Cardiac fibroblast (primary cell): ENCODE measurements at regions not wholly inside any gene's neighbourhood (a gene's known extent, or its start where the extent isn't known, plus 50 kb on each side); places are given as distances from the start of the nearest gene placed in this dataset.
"Not testable (repeated sequence)": the region's sequence is repeated elsewhere in the genome, so short reads cannot be mapped to it uniquely, and the experiment has no call there.

Experiments
- DNase-seq, 2 donors: peaks; one replicate each; pipeline versions ENCODE4 v3.0.0 to v3.0.0-alpha.2; 2010; ENCODE audit warnings: low read depth in 2 of 2
- H3K4me3 ChIP-seq, 2 donors: replicated peaks in 1 of 2; 1 replicate in 1 of 2; 2 replicates in 1 of 2; pipeline ENCODE4 v1.5.1; 2011; ENCODE audit warnings: low read depth in 2 of 2, low read length in 2 of 2, mild to moderate bottlenecking in 2 of 2, moderate library complexity in 1 of 2
- TF ChIP-seq, protein P1 (sequence below): IDR thresholded peaks from one replicate; pipeline ENCODE4 v1.5.1; 2011; ENCODE audit warnings: low read depth, mild to moderate bottlenecking, low read length, inconsistent platforms

DNA sequence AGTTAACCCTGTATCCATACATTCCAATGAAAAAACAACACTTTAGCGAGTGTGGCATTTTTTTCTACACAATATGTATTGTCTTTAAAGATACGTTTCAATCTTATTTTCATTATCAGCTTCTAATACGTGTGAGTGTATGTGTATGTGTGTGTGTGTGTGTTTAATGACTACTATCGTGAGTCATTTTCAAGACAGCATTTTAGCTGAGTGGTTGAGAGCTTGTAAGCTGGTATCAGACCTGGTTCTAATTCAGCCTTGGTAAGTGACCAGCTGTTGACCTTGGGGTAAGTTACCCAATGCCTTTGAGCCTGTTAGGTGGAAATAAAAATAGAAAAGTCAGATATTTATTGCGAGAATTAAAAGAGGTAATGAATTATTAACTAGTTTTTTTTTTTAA lies 320.0 kb upstream of the NT5E start:
- TF ChIP-seq, protein P1, sequence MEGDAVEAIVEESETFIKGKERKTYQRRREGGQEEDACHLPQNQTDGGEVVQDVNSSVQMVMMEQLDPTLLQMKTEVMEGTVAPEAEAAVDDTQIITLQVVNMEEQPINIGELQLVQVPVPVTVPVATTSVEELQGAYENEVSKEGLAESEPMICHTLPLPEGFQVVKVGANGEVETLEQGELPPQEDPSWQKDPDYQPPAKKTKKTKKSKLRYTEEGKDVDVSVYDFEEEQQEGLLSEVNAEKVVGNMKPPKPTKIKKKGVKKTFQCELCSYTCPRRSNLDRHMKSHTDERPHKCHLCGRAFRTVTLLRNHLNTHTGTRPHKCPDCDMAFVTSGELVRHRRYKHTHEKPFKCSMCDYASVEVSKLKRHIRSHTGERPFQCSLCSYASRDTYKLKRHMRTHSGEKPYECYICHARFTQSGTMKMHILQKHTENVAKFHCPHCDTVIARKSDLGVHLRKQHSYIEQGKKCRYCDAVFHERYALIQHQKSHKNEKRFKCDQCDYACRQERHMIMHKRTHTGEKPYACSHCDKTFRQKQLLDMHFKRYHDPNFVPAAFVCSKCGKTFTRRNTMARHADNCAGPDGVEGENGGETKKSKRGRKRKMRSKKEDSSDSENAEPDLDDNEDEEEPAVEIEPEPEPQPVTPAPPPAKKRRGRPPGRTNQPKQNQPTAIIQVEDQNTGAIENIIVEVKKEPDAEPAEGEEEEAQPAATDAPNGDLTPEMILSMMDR, result no peak
- H3K4me3 ChIP-seq, result no peak overlapping the region
- DNase-seq, result peak in 1 of 2 donors; percentile 51

DNA sequence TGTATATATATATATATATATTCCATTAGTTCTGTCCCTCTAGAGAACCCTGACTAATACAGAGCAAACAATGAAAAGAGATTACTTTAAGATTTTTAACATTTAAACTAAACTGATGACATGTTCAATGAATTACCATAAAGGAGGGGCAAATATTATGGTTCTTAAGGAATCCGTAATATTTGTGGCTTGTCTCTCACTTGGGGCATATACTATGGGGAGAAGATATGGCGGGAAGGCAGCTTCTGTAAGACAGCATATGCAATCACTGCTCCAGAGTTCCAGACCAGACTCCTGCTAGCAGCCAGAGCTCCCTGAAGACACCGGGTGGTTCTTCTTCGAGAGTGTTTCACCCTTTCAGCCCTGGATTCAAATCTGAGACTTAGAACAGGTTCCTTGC lies 321.1 kb upstream of the NT5E start:
- TF ChIP-seq, protein P1, result no peak
- DNase-seq, result no peak

DNA sequence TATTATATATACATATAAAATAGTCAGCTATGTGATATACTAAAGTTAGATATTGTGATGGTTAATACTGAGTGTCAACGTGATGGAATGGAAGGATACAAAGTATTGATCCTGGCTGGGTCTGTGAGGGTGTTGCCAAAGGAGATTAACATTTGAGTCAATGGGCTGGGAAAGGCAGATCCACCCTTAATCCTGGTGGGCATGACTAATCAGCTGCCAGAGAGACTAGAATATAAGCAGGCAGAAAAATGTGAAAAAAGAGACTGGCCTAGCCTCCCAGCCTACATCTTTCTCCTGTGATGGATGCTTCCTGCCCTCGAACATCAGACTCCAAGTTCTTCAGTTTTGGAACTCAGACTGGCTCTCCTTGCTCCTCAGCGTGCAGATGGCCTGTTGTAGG lies 321.6 kb upstream of the NT5E start:
- not testable (repeated sequence) for DNase-seq, H3K4me3 ChIP-seq

More for the DNA sequence above, 321.1 kb upstream of the NT5E start:
- no peak overlapping the region for H3K4me3 ChIP-seq

DNA sequence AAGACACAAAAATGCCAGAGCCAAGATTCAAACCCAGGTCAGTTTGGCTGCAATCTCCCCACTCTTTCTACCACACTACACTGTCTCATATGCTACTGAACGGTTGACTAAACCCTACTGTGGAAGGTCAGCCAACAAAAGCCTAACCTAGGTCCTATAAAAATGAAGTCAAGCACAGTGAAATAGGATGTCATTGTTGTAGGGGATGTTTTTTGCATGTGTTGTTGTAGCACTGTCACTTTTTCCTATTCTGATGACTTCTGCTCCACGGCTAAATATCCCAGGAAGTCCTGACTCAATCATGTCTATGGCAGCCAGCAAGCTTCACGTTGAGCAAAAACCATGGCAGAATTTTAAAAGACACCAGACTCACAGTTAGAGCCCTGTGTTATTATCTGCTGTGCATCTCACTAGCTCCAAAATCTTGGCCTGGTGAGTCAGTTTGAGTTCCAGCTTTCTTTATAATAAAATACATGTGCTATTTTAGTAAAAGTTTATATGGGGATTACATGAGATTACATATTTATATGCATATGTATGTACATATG lies 322.1 kb upstream of the NT5E start:
- TF ChIP-seq, protein P1, result no peak
- no peak overlapping the region for H3K4me3 ChIP-seq
- no peak for DNase-seq

DNA sequence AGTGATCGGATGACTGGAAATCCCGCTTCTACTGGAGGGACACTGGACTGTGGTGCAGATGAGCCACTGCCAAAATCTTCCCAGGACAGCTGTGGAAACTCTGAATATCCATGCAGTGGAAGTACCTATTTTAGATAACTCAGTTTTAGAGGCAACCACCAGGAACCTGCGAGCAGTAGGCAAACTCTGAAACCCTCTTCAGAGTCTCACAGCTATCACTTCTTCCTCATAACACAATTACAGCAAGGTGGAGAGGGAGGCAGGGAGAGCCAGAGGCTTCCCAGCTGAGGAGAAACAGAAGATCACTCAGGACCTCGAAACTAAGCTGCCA lies 322.8 kb upstream of the NT5E start:
- DNase-seq, result no peak
- no peak overlapping the region for H3K4me3 ChIP-seq
- TF ChIP-seq, protein P1, result no peak

DNA sequence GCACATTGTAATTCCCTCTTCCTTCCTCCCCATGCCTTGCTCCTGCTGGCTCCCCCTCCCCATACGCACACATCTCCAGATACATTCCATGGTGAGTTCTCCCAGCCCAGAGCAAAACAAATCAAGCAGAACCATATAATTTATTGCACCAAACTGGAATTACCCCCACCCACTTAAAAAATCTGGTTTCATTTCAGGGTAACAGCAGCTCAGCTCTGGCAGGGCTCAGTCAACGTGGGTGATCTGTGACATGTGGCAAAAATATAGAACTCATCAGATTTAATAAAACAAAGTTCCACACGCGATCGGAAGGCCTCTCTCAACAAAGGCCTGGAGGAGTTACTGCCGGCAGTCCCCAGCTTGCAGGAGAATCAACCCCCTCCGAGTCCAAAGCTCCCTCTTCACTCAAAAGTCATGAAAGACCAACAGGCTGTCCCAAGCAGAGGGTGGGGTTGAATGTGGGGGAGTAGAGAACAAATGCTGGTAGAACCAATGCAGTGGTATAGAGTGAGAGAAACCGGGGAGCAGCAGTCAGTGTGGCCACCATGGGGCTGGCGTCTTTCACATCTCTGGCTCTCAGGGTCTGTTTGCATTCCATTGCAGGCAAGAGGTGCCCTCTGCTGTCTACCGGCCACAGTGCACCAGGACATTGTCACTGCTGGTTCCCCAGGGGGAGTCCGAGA lies 323.3 kb upstream of the NT5E start:
- DNase-seq, result peak; percentile 65 to 67
- TF ChIP-seq, protein P1, result peak; percentile 84
- H3K4me3 ChIP-seq, result no peak overlapping the region

DNA sequence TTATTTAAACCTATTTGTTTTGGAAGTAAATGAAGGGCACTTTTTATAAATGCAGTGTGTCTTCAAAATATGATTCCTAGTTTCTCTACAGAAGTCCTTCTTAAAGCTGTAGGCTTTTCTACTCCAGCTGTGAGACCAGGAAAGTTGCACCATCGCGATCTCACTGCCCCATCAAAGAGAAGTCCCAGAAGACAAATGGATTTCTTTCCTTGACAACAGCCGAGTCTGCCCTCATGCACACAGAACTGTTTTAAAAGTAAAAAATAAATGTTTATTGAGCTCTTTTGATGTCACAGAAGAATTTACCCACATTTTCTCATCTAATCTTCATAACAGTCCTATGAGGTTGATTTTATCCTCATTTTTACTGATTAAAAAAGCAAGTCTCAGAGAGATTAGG lies 324.4 kb upstream of the NT5E start:
- no peak for DNase-seq
- no peak overlapping the region for H3K4me3 ChIP-seq
- TF ChIP-seq, protein P1, result no peak
